Endothelial cell of hepatic sinusoid (primary cell): ENCODE measurements at regions not wholly inside any gene's neighbourhood (a gene's known extent, or its start where the extent isn't known, plus 50 kb on each side); places are given as distances from the start of the nearest gene placed in this dataset.

Experiments used
- in situ Hi-C: cut with HindIII; loops from 2 replicates; pipeline ENCODE4 v1.10.0; 2017; ENCODE audit warnings: low sequenced_read_pairs

- in situ Hi-C loops, result loop anchor here (10.0 kb wide), 1 partner anchor 158 kb away; no protein-coding TSS in a partner anchor
Observed at GRCh38 chr1:208462761-208463160, 218.6 kb upstream of the PLXNA2 start.

DNA sequence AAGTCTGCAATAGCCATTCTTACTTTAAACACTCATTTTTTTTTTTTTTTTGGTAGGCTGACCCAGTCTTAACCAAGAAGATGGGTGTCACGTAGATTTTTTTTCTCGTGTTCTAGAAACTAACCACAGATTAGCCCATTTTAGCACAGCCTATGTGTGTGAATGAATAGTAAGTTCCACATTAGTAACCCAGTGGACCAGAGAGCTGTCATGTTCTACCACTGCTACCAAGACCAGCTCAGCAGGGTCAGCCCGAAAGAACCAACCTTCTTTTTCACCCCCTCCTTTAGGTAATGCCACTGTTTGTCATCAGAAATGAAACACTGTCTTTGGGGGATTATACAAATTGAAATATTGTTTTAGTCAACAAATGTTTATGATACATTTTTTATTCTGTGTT, 221.1 kb upstream of the PLXNA2 start:
- in situ Hi-C loops, result loop anchor here (5.0 to 10.0 kb wide), 2 partner anchors 77 to 160 kb away; no protein-coding TSS in a partner anchor

DNA sequence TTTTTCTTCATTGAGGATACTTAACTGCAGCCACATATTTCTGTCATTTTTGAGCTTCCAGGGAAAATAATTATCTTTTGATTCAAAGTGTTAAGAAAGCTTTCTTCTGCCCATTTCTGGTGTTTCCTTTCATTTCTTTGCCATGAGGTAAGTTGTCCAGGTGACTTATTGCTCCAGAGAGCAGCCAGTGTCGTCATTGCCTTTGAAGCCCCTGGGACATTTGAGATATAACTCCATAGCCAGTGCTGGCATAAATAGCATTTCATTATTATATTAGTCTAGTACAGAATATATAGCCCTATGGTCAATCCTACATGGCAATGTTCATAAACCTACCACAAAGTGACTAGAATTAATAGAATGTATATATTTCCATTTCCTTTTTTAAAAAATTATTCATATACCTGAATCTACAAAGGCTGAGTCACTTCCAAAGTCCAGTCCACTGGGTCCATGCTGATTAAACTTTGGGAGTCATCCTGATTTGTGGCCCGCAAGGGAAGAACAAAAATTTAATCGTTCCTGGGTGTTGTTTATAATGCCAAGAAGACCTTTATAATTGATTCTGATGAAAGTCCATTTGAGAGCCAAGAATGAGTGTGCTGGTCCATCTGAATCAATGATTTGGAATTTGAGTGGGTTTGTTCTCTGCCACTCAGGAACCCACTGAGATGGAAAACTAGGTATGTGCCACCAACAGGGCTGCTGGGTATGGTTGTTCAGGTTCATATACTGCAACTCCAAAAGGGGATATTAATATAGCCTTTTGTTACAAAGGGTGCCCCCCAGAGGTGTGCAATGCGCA, 221.8 kb upstream of the PLXNA2 start:
- in situ Hi-C loops, result loop anchor here (5.0 to 10.0 kb wide), 2 partner anchors 76 to 161 kb away; no protein-coding TSS in a partner anchor

GRCh38 chr1:208467151-208467780, 223.1 kb upstream of the PLXNA2 start:
- in situ Hi-C loops, result loop anchor here (5.0 to 10.0 kb wide), 2 partner anchors 75 to 162 kb away; no protein-coding TSS in a partner anchor

GRCh38 chr1:208475449-208475848, 231.3 kb upstream of the PLXNA2 start:
- in situ Hi-C loops, result no loop called here

DNA sequence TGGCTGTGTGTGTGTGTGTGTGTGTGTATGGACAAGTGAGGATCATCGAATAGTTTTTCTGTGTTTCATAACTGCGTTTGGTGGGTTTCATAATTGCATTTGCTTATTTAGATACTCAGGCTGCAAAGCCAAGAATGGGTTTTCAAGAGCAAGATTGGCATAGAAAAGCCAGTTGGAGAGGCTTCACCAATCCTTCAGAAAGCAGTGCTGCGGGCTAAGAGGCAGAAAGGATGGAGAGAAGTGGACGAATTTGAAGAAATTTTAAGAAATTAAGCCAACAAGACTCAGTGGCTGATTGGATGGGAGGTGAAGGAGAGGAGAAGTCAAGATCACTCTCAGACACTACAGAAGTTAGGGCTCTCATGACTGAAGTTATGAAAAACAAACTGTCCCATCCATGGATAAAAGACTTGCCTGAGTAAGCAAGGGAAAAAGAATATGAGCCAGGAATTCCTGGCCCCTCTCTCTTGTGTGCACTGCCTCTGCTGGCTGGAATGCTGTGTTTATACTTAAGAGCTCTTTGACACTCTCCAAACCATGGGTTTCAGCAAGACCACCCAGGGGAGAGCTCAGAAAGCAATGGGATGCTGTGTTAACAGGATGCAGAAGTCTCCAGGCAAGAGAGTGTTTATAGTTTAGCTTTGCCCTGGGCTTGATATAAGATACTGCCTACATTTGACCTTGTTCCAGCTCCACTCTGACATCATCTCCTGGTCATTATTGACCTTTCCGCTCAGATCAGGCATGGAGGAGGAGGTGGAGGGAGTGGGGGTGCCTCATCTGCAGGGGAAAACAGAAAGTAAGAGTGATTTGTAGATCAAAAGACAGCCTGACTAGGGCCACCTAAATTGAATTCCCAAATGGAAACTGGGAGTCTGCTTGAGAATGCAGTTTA, 232.0 kb upstream of the PLXNA2 start:
- in situ Hi-C loops, result no loop called here

GRCh38 chr1:208476846-208477170, 232.6 kb upstream of the PLXNA2 start:
- in situ Hi-C loops, result no loop called here

DNA sequence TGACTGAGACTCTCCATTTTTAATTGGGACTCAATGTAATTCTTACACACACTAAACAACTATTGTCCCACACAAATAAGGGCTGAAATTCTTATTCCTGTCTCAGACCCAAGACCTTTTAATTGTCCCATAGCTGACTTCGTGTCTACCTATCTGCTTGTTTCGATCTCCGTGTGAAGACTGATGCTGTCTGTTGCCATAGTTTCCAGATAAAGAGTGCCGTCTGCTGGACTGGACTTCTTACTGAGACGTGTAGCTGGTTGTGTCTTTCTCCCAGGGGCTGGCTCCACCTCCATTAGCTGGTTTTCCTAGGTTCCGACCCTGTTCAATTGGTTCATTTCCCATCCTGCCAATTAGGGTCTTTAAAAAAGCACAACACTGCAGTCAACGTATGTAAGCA, 235.3 kb upstream of the PLXNA2 start:
- in situ Hi-C loops, result no loop called here

DNA sequence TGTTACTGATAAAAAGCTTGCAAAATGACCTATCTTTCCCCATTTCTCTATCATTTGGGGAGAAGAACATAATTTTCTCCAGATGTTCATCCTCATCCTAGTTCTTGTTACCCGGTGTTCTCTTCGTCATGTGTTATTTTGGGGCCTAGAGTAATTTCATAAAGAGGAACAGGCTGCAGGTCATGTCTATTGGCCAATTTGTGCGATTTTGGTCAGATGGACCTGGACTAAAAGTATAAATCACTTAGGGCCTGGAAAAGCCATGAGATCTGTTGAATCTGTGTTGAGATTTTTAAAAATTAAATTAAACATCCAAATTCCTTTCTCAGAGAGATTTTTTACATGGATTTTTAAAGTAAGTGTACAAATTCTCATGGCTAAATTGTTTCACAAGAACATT, 241.3 kb upstream of the PLXNA2 start:
- in situ Hi-C loops, result loop anchor here (5.0 kb wide), 1 partner anchor 63 kb away; no protein-coding TSS in a partner anchor

GRCh38 chr1:208486677-208487076, 242.5 kb upstream of the PLXNA2 start:
- in situ Hi-C loops, result loop anchor here (5.0 kb wide), 1 partner anchor 64 kb away; no protein-coding TSS in a partner anchor

DNA sequence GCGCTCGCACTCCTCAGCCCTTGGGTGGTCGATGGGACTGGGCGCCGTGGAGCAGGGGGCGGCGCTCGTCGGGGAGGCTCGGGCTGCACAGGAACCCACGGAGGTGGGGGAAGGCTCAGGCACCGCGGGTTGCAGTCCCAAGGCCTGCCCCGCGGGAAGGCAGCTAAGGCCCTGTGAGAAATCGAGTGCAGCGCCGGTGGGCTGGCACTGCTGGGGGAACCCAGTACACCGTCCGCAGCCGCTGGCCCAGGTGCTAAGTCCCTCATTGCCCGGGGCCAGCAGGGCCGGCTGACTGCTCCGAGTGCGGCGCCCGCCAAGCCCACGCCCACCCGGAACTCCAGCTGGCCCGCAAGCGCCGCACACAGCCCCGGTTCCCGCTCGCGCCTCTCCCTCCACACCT, 244.2 kb upstream of the PLXNA2 start:
- in situ Hi-C loops, result loop anchor here (5.0 kb wide), 1 partner anchor 66 kb away; no protein-coding TSS in a partner anchor

DNA sequence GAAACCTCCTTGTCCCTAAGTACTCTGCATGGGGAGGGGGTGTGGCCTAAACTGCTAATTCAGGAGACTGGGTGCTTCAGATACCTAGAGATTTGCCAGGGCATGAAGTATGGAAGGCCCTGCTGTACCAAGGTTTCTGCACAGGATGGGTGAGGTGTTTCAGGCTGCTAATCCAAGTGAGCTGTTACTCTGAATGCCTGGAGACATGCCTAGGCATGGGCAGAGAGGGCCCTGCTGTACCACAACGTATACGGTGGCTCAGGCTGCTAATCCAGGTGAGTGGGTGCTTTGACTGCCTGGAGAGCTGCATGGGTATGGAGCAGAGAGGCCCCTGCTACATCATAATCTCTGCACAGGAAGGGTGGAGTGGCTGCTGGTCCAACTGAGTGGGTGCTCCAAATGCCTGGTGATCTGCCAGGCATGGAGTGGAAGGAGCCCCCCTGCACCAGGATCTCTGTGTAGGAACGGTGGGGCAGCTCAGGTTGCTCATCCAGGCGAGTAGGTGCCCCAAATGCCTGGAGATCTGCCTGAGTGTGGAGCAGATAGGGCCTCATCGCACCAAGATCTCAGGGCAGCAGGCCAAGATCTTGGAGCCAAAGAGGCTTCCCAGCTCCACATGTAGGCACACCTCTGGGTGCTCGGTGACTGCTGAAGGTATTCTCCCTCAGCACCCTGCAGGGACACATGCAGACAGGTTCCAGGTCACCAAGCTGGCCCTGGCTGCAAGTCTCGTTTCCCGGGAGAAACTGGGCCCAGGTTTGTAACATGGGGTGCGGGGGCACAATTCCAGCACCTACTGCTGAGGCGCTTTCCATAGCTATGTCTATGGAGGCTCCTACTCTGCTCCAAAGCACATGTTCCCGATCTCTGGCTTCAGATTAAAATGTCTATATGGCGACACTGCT, 252.5 kb upstream of the PLXNA2 start:
- in situ Hi-C loops, result no loop called here

- in situ Hi-C loops, result no loop called here
Observed at GRCh38 chr1:208497866-208498541, 253.8 kb upstream of the PLXNA2 start.

DNA sequence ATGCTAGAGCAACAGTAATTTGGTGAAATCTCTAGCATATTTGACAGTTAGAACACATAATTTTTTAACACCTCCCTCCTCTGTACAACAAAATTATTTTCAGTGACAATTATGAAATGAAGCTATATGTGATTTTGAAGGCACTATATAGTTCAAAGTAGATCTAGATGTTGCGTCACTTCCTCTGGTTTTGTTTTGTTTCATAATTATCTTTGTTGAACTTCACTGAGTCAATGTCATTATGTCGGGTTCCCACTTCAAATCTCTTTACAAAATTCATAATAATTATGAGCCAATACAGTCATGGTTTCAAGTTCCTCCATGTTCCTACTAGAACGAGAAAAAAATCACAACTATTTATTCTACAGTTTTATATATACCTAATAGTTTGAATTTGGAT, 254.8 kb upstream of the PLXNA2 start:
- in situ Hi-C loops, result no loop called here

- in situ Hi-C loops, result no loop called here
Observed at GRCh38 chr1:208499601-208500000, 255.4 kb upstream of the PLXNA2 start.

GRCh38 chr1:208500375-208500774, 256.2 kb upstream of the PLXNA2 start:
- in situ Hi-C loops, result loop anchor here (5.0 kb wide), 1 partner anchor 92 kb away; no protein-coding TSS in a partner anchor

DNA sequence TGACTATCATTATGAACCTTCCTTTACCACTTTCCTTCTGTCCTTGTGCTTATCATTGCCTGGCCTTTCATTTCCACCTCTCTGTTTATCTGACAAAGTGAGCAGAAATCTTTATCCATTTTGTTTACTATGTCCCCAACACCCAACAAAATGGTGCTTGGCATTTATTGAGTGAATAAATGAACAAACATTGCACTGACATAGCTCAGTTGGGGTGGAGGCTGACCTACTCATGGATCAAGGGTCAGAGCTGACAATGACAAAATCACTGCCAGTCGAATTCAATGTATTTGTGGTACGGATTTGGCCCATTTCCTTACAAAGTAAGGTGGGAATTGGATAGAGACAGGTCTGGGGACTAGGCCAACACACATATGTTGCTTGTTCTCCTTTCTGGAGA, 257.4 kb upstream of the PLXNA2 start:
- in situ Hi-C loops, result loop anchor here (5.0 kb wide), 1 partner anchor 91 kb away; no protein-coding TSS in a partner anchor

- in situ Hi-C loops, result loop anchor here (5.0 kb wide), 1 partner anchor 89 kb away; no protein-coding TSS in a partner anchor
Observed at GRCh38 chr1:208503787-208504186, 259.6 kb upstream of the PLXNA2 start.

GRCh38 chr1:208506812-208507211, 262.6 kb upstream of the PLXNA2 start:
- in situ Hi-C loops, result no loop called here
